ENCODE measurements at regions not wholly inside any gene's neighbourhood (a gene's known extent, or its start where the extent isn't known, plus 50 kb on each side); places are given as distances from the start of the nearest gene placed in this dataset.

GRCh38 chr7:25696571-25696970 lies 455.4 kb upstream of the NFE2L3 start:
- TF ChIP-seq CTCF (IDR thresholded peaks at IDR 0.05) (no peak), POLR2A (IDR thresholded peaks at IDR 0.05) (no peak)
